WTC11 (cell line): ENCODE measurements at regions not wholly inside any gene's neighbourhood (a gene's known extent, or its start where the extent isn't known, plus 50 kb on each side); places are given as distances from the start of the nearest gene placed in this dataset.

Experiments
- CREB1 ChIP-seq: sonication (generic); formaldehyde crosslinking; IDR thresholded peaks from 2 replicates; pipeline ENCODE4 v1.8.0; 2023; ENCODE audit warnings: mild to moderate bottlenecking, missing genetic modification reagents
- CTCF ChIP-seq: fragments of 200-600 bp; IDR thresholded peaks from 2 replicates; pipeline ENCODE4 v1.8.0; 2022; ENCODE audit warnings: antibody characterized with exemption
- JUN ChIP-seq: sonication (generic); formaldehyde crosslinking; IDR thresholded peaks from 2 replicates; pipeline ENCODE4 v1.8.0; 2023; ENCODE audit warnings: mild to moderate bottlenecking, missing genetic modification reagents

GRCh38 chr12:74722709-74723108 lies 185.1 kb downstream of the ATXN7L3B start:
- TF ChIP-seq CREB1 (CRISPR knock-in tag) (no peak), JUN (CRISPR knock-in tag) (no peak), CTCF (no peak)
